22Rv1 (cell line): ENCODE measurements at regions not wholly inside any gene's neighbourhood (a gene's known extent, or its start where the extent isn't known, plus 50 kb on each side); places are given as distances from the start of the nearest gene placed in this dataset.
"Not testable (repeated sequence)": the region's sequence is repeated elsewhere in the genome, so short reads cannot be mapped to it uniquely, and the experiment has no call there.

ENCODE experiments used
- CTCF ChIP-seq: fragments of 450-650 bp; IDR thresholded peaks from 2 replicates; pipeline ENCODE4 v1.5.1; 2017; ENCODE audit warnings: mild to moderate bottlenecking
- ZFX ChIP-seq: fragments of 450-650 bp; IDR thresholded peaks from 2 replicates; pipeline ENCODE4 v1.6.1; 2017; ENCODE audit warnings: antibody characterized with exemption, borderline replicate concordance

DNA sequence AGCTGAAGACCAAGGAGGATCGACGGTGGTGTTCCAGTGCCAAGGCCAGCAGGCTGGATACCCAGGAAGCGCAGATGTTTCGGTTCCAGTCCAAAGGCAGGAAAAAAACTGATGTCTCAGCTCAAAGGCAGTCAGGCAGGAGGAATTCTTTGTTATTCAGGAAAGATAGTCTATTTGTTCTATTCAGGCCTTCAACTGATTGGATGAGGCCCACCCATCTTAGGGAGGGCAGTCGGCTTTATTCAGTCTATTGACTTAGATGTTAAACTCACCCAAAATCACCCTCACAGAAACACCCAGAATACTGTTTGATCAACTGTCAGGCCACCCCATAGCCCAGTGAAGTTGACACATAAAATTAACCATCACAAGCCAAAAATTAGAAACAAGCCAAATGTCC is 63.9 kb upstream of the SMURF2 start:
- not testable (repeated sequence) for TF ChIP-seq CTCF, ZFX
